HUES64 (cell line): ENCODE measurements at regions not wholly inside any gene's neighbourhood (a gene's known extent, or its start where the extent isn't known, plus 50 kb on each side); places are given as distances from the start of the nearest gene placed in this dataset.

Experiments
- H3K27ac ChIP-seq: 2 replicates; pipeline ENCODE4 v1.7.0; 2013; ENCODE audit warnings: low read depth, low read length, inconsistent platforms
- H3K27me3 ChIP-seq: 2 replicates; pipeline ENCODE4 v1.6.1; 2013; ENCODE audit warnings: mild to moderate bottlenecking, low read length; ENCODE audit not compliant: insufficient read depth
- H3K36me3 ChIP-seq: 2 replicates; pipeline ENCODE4 v1.6.1; 2013; ENCODE audit warnings: mild to moderate bottlenecking, low read length; ENCODE audit not compliant: insufficient read depth
- H3K4me1 ChIP-seq: 2 replicates; pipeline ENCODE4 v1.6.1; 2013; ENCODE audit warnings: mild to moderate bottlenecking, low read length, moderate library complexity; ENCODE audit not compliant: insufficient read depth
- H3K4me3 ChIP-seq: 2 replicates; pipeline ENCODE4 v1.5.1; 2013; ENCODE audit warnings: mild to moderate bottlenecking, low read length, moderate library complexity
- H3K9ac ChIP-seq: 2 replicates; pipeline ENCODE4 v1.6.1; 2013; ENCODE audit warnings: mild to moderate bottlenecking, low read depth, low read length
- H3K9me3 ChIP-seq: 2 replicates; pipeline ENCODE4 v1.6.1; 2013; ENCODE audit warnings: low read depth, low read length; ENCODE audit not compliant: insufficient read depth
- WGBS: fragments of 150-250, 120-280 bp; methylation state at CpG from one replicate; pipeline ENCODE4 v1.1.7; 2013; ENCODE audit warnings: missing lambda C conversion rate; 5-methylcytosine and 5-hydroxymethylcytosine counted together

GRCh38 chr13:40402931-40403431, 263.5 kb downstream of the FOXO1 start:
- H3K9ac ChIP-seq = no peak overlapping the region
- H3K27me3 ChIP-seq = no peaks in the 10 kb centered on the region
- 65% methylated on average over 9 of the region's 9 CpGs for whole genome bisulfite sequencing
- H3K27ac ChIP-seq = no peak overlapping the region
- peaks cover 14% of the 10 kb centered on the region; the same call in 1 of the 2 replicates for H3K4me1 ChIP-seq
- H3K4me3 ChIP-seq = no peak overlapping the region
- H3K36me3 ChIP-seq = no peaks in the 10 kb centered on the region
- no peaks in the 10 kb centered on the region for H3K9me3 ChIP-seq

GRCh38 chr13:40403509-40404241, 262.8 kb downstream of the FOXO1 start:
- peaks cover 14% of the 10 kb centered on the region; the same call in 1 of the 2 replicates for H3K4me1 ChIP-seq
- no peak overlapping the region for H3K27ac ChIP-seq
- H3K36me3 ChIP-seq = no peaks in the 10 kb centered on the region
- WGBS = 93% methylated on average over 16 of the region's 17 CpGs
- H3K9me3 ChIP-seq = no peaks in the 10 kb centered on the region
- no peak overlapping the region for H3K4me3 ChIP-seq
- H3K27me3 ChIP-seq = no peaks in the 10 kb centered on the region
- no peak overlapping the region for H3K9ac ChIP-seq

- WGBS = 96% methylated on average over 6 of the region's 6 CpGs
- Histone ChIP-seq H3K27ac (no peak overlapping the region), H3K4me3 (no peak overlapping the region), H3K36me3 (no peaks in the 10 kb centered on the region), H3K9me3 (no peaks in the 10 kb centered on the region), H3K4me1 (peaks cover 14% of the 10 kb centered on the region; the same call in 1 of the 2 replicates), H3K9ac (no peak overlapping the region), H3K27me3 (no peaks in the 10 kb centered on the region)
Measured at GRCh38 chr13:40404407-40404806, 262.0 kb downstream of the FOXO1 start.

GRCh38 chr13:40404967-40405716, 261.3 kb downstream of the FOXO1 start:
- H3K4me1 ChIP-seq = peaks cover 14% of the 10 kb centered on the region; the same call in 1 of the 2 replicates
- WGBS = 95% methylated on average over 4 of the region's 4 CpGs

GRCh38 chr13:40406405-40407120, 259.9 kb downstream of the FOXO1 start:
- Histone ChIP-seq H3K9me3 (no peaks in the 10 kb centered on the region), H3K27ac (no peak overlapping the region), H3K4me1 (peaks cover 14% of the 10 kb centered on the region; the same call in 1 of the 2 replicates), H3K9ac (no peak overlapping the region), H3K27me3 (no peaks in the 10 kb centered on the region), H3K36me3 (no peaks in the 10 kb centered on the region), H3K4me3 (no peak overlapping the region)
- WGBS = 93% methylated on average over 6 of the region's 6 CpGs

More at GRCh38 chr13:40404967-40405716, 261.3 kb downstream of the FOXO1 start:
- no peak overlapping the region for H3K27ac ChIP-seq
- H3K9me3 ChIP-seq = no peaks in the 10 kb centered on the region
- H3K27me3 ChIP-seq = no peaks in the 10 kb centered on the region
- H3K4me3 ChIP-seq = no peak overlapping the region
- no peaks in the 10 kb centered on the region for H3K36me3 ChIP-seq
- no peak overlapping the region for H3K9ac ChIP-seq

- no peaks in the 10 kb centered on the region for H3K36me3 ChIP-seq
- no peak overlapping the region for H3K4me3 ChIP-seq
- peaks cover 8% of the 10 kb centered on the region; the same call in 1 of the 2 replicates for H3K4me1 ChIP-seq
- WGBS = 100% methylated on average over 3 of the region's 3 CpGs
- H3K9ac ChIP-seq = no peak overlapping the region
- no peaks in the 10 kb centered on the region for H3K9me3 ChIP-seq
- no peak overlapping the region for H3K27ac ChIP-seq
- H3K27me3 ChIP-seq = no peaks in the 10 kb centered on the region
Measured at GRCh38 chr13:40407567-40407966, 258.9 kb downstream of the FOXO1 start.

DNA sequence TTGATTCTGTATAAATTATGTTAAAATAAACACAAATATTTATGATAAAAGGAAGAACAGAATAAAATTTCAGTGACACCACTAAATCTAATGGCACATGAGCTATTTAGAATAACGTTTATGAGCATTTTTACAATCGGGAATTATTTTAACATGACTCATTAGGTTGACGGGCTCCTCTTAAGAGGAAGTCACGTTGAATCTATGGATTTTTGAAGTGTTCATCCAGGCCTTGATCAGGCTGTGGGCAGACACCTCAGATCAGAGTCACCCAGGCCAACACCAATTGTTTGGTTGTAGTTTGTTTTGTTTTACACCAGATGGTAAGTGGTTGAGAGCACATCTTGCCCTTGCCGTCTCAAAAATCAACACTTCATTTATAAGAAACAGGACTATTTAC, 257.8 kb downstream of the FOXO1 start:
- H3K36me3 ChIP-seq = no peaks in the 10 kb centered on the region
- H3K9ac ChIP-seq = no peak overlapping the region
- 93% methylated on average over 5 of the region's 5 CpGs for WGBS
- H3K4me1 ChIP-seq = no peaks in the 10 kb centered on the region
- no peaks in the 10 kb centered on the region for H3K9me3 ChIP-seq
- no peak overlapping the region for H3K4me3 ChIP-seq
- no peaks in the 10 kb centered on the region for H3K27me3 ChIP-seq
- no peak overlapping the region for H3K27ac ChIP-seq

- H3K27me3 ChIP-seq = no peaks in the 10 kb centered on the region
- no peaks in the 10 kb centered on the region for H3K4me1 ChIP-seq
- no peaks in the 10 kb centered on the region for H3K36me3 ChIP-seq
- no peak overlapping the region for H3K27ac ChIP-seq
- H3K9ac ChIP-seq = no peak overlapping the region
- H3K9me3 ChIP-seq = no peaks in the 10 kb centered on the region
- WGBS = 97% methylated on average over 2 of the region's 2 CpGs
- no peak overlapping the region for H3K4me3 ChIP-seq
Measured at GRCh38 chr13:40409278-40409677, 257.2 kb downstream of the FOXO1 start.

GRCh38 chr13:40410315-40410714, 256.1 kb downstream of the FOXO1 start:
- Histone ChIP-seq H3K9me3 (no peaks in the 10 kb centered on the region), H3K4me1 (no peaks in the 10 kb centered on the region), H3K36me3 (no peaks in the 10 kb centered on the region), H3K9ac (no peak overlapping the region), H3K4me3 (no peak overlapping the region), H3K27ac (no peak overlapping the region), H3K27me3 (no peaks in the 10 kb centered on the region)
- 95% methylated on average over 1 of the region's 1 CpG for WGBS

DNA sequence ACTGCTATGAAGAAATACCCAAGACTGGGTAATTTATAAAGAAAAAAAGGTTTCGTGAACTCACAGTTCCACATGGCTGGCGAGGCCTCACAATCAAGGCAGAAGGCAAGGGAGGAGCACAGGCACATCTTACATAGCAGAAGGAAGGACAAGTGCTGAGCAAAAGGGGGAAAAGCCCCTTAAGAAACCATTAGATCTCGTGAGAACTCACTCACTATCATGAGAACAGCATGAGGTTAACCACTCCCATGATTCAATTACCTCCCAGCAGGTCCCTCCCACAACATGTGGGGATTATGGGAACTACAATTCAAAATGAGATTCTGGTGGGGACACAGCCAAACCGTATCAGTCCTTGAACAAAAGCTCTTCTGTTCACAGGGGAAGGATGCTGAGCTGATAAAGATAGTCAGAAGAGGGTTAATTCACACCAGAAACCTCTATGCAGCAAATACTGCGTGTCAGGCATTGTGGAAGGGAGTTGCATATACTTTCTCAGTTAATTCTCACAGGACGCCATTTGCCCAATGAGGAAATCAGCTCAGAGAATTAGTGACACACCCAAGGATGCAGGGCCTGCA, 246.2 kb downstream of the FOXO1 start:
- H3K27me3 ChIP-seq = no peaks in the 10 kb centered on the region
- no peak overlapping the region for H3K4me3 ChIP-seq
- H3K9me3 ChIP-seq = no peaks in the 10 kb centered on the region
- H3K4me1 ChIP-seq = no peaks in the 10 kb centered on the region
- 87% methylated on average over 6 of the region's 6 CpGs for WGBS
- no peak overlapping the region for H3K9ac ChIP-seq
- no peak overlapping the region for H3K27ac ChIP-seq
- H3K36me3 ChIP-seq = no peaks in the 10 kb centered on the region
